ENCODE measurements at regions not wholly inside any gene's neighbourhood (a gene's known extent, or its start where the extent isn't known, plus 50 kb on each side); places are given as distances from the start of the nearest gene placed in this dataset.

- Histone ChIP-seq H3K36me3 (ENCODE audit: control insufficient read depth, insufficient read depth, low read length) (no peaks in the 10 kb centered on the region), H3K9me3 (ENCODE audit: control insufficient read depth, insufficient read depth, low read length) (no peaks in the 10 kb centered on the region), H3K27ac (ENCODE audit: low read length) (no peak overlapping the region), H3K4me3 (ENCODE audit: low read length) (no peak overlapping the region), H3K4me1 (ENCODE audit: control insufficient read depth, insufficient read depth, low read length) (no peaks in the 10 kb centered on the region), H3K27me3 (ENCODE audit: control insufficient read depth, insufficient read depth, low read length) (peaks cover 3% of the 10 kb centered on the region)
- Mint-ChIP-seq H3K4me3 (no peak overlapping the region), H3K27ac (no peak overlapping the region), H3K4me1 (no peaks in the 10 kb centered on the region), H3K36me3 (no peaks in the 10 kb centered on the region), H3K27me3 (ENCODE audit: low read depth in 2 of 2) (no peaks in the 10 kb centered on the region), H3K9me3 (no peaks in the 10 kb centered on the region)
- 93% methylated on average over 3 of the region's 3 CpGs for WGBS (ENCODE audit: insufficient coverage)
- intact Hi-C loops (cut with micrococcal nuclease): no loop called here
- ATAC-seq (no peak), DNase-seq (no peak)
- TF ChIP-seq, protein P1, sequence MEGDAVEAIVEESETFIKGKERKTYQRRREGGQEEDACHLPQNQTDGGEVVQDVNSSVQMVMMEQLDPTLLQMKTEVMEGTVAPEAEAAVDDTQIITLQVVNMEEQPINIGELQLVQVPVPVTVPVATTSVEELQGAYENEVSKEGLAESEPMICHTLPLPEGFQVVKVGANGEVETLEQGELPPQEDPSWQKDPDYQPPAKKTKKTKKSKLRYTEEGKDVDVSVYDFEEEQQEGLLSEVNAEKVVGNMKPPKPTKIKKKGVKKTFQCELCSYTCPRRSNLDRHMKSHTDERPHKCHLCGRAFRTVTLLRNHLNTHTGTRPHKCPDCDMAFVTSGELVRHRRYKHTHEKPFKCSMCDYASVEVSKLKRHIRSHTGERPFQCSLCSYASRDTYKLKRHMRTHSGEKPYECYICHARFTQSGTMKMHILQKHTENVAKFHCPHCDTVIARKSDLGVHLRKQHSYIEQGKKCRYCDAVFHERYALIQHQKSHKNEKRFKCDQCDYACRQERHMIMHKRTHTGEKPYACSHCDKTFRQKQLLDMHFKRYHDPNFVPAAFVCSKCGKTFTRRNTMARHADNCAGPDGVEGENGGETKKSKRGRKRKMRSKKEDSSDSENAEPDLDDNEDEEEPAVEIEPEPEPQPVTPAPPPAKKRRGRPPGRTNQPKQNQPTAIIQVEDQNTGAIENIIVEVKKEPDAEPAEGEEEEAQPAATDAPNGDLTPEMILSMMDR (IDR thresholded peaks at IDR 0.05): no peak
Measured at GRCh38 chr1:228977741-228978140, 242.5 kb downstream of the RHOU start.

GRCh38 chr1:228978484-228979324, 243.4 kb downstream of the RHOU start:
- intact Hi-C loops (cut with micrococcal nuclease): no loop called here
- H3K4me3 ChIP-seq (ENCODE audit: low read length): no peak overlapping the region
- no peak for DNase-seq
- no peaks in the 10 kb centered on the region for H3K4me1 ChIP-seq (ENCODE audit: control insufficient read depth, insufficient read depth, low read length)
- TF ChIP-seq, protein P1 (IDR thresholded peaks at IDR 0.05): no peak
- H3K4me1 Mint-ChIP-seq: no peaks in the 10 kb centered on the region
- H3K4me3 Mint-ChIP-seq: no peak overlapping the region
- WGBS (ENCODE audit: insufficient coverage): 84% methylated on average over 14 of the region's 14 CpGs
- no peaks in the 10 kb centered on the region for H3K9me3 Mint-ChIP-seq
- no peaks in the 10 kb centered on the region for H3K9me3 ChIP-seq (ENCODE audit: control insufficient read depth, insufficient read depth, low read length)
- H3K27me3 Mint-ChIP-seq (ENCODE audit: low read depth in 2 of 2): no peaks in the 10 kb centered on the region
- no peak overlapping the region for H3K27ac ChIP-seq (ENCODE audit: low read length)
- H3K36me3 ChIP-seq (ENCODE audit: control insufficient read depth, insufficient read depth, low read length): no peaks in the 10 kb centered on the region
- peaks cover 3% of the 10 kb centered on the region for H3K27me3 ChIP-seq (ENCODE audit: control insufficient read depth, insufficient read depth, low read length)
- H3K27ac Mint-ChIP-seq: no peak overlapping the region
- no peak for ATAC-seq
- no peaks in the 10 kb centered on the region for H3K36me3 Mint-ChIP-seq

GRCh38 chr1:228979325-228979699, 244.0 kb downstream of the RHOU start:
- ATAC-seq (peak in 1 of 3 donors; percentile 16), DNase-seq (no peak)
- H3K27me3 ChIP-seq (ENCODE audit: control insufficient read depth, insufficient read depth, low read length): peaks cover 3% of the 10 kb centered on the region
- WGBS (ENCODE audit: insufficient coverage): 89% methylated on average over 7 of the region's 7 CpGs
- H3K9me3 ChIP-seq (ENCODE audit: control insufficient read depth, insufficient read depth, low read length): no peaks in the 10 kb centered on the region
- Mint-ChIP-seq H3K27me3 (ENCODE audit: low read depth in 2 of 2) (no peaks in the 10 kb centered on the region), H3K4me1 (no peaks in the 10 kb centered on the region), H3K9me3 (no peaks in the 10 kb centered on the region), H3K36me3 (no peaks in the 10 kb centered on the region), H3K27ac (no peak overlapping the region), H3K4me3 (no peak overlapping the region)
- H3K4me1 ChIP-seq (ENCODE audit: control insufficient read depth, insufficient read depth, low read length): no peaks in the 10 kb centered on the region
- H3K36me3 ChIP-seq (ENCODE audit: control insufficient read depth, insufficient read depth, low read length): no peaks in the 10 kb centered on the region
- H3K27ac ChIP-seq (ENCODE audit: low read length): no peak overlapping the region
- intact Hi-C loops (cut with micrococcal nuclease): no loop called here
- TF ChIP-seq, protein P1 (IDR thresholded peaks at IDR 0.05): no peak
- H3K4me3 ChIP-seq (ENCODE audit: low read length): no peak overlapping the region

GRCh38 chr1:228979774-228980173, 244.5 kb downstream of the RHOU start:
- intact Hi-C loops (cut with micrococcal nuclease): no loop called here
- Histone ChIP-seq H3K9me3 (ENCODE audit: control insufficient read depth, insufficient read depth, low read length) (no peaks in the 10 kb centered on the region), H3K36me3 (ENCODE audit: control insufficient read depth, insufficient read depth, low read length) (no peaks in the 10 kb centered on the region), H3K4me1 (ENCODE audit: control insufficient read depth, insufficient read depth, low read length) (no peaks in the 10 kb centered on the region), H3K27me3 (ENCODE audit: control insufficient read depth, insufficient read depth, low read length) (peaks cover 3% of the 10 kb centered on the region), H3K4me3 (ENCODE audit: low read length) (no peak overlapping the region), H3K27ac (ENCODE audit: low read length) (no peak overlapping the region)
- Mint-ChIP-seq H3K4me1 (no peaks in the 10 kb centered on the region), H3K27ac (no peak overlapping the region), H3K27me3 (ENCODE audit: low read depth in 2 of 2) (no peaks in the 10 kb centered on the region), H3K9me3 (no peaks in the 10 kb centered on the region), H3K4me3 (no peak overlapping the region), H3K36me3 (no peaks in the 10 kb centered on the region)
- 96% methylated on average over 6 of the region's 6 CpGs for WGBS (ENCODE audit: insufficient coverage)
- no peak for DNase-seq
- no peak for ATAC-seq
- TF ChIP-seq, protein P1 (IDR thresholded peaks at IDR 0.05): no peak
